ENCODE measurements at regions not wholly inside any gene's neighbourhood (a gene's known extent, or its start where the extent isn't known, plus 50 kb on each side); places are given as distances from the start of the nearest gene placed in this dataset.

- TF ChIP-seq CTCF (IDR thresholded peaks at IDR 0.05) (no peak), EP300 (IDR thresholded peaks at IDR 0.05) (no peak), POLR2A (IDR thresholded peaks at IDR 0.05) (no peak)
Observed at GRCh38 chr4:112865443-112865842, 184.0 kb upstream of the ANK2 start.
